ENCODE measurements at regions not wholly inside any gene's neighbourhood (a gene's known extent, or its start where the extent isn't known, plus 50 kb on each side); places are given as distances from the start of the nearest gene placed in this dataset.

DNA sequence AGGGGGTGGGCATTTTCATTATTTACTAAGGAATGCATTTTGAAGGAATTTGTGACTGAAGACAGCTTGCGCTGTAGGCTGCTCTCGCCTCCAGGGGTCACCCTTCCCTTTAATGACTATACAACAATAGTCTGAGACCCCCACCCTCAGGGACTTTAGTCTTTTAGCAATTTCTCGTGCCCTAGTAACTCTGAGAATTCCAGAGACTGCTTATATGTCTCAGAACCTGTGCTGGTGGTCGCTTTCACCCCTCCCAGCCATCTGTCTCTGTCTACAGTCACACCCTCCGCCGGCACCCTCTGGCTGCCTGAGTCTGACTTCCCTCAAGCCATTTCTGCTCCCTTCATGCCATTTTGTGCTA is 671.4 kb downstream of the NR2F1-AS1 start:
- TF ChIP-seq RELA (CRISPR knock-in tag; IDR thresholded peaks at IDR 0.05; ENCODE audit: borderline replicate concordance) (no peak), NFYB (CRISPR knock-in tag; conservative IDR thresholded peaks at IDR 0.05; ENCODE audit: low read depth) (no peak), CREM (CRISPR knock-in tag; IDR thresholded peaks at IDR 0.05) (no peak), FOXP1 (CRISPR knock-in tag; IDR thresholded peaks at IDR 0.05; ENCODE audit: borderline replicate concordance) (no peak)
- TF ChIP-seq, protein P1, sequence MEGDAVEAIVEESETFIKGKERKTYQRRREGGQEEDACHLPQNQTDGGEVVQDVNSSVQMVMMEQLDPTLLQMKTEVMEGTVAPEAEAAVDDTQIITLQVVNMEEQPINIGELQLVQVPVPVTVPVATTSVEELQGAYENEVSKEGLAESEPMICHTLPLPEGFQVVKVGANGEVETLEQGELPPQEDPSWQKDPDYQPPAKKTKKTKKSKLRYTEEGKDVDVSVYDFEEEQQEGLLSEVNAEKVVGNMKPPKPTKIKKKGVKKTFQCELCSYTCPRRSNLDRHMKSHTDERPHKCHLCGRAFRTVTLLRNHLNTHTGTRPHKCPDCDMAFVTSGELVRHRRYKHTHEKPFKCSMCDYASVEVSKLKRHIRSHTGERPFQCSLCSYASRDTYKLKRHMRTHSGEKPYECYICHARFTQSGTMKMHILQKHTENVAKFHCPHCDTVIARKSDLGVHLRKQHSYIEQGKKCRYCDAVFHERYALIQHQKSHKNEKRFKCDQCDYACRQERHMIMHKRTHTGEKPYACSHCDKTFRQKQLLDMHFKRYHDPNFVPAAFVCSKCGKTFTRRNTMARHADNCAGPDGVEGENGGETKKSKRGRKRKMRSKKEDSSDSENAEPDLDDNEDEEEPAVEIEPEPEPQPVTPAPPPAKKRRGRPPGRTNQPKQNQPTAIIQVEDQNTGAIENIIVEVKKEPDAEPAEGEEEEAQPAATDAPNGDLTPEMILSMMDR (IDR thresholded peaks at IDR 0.05): peak; percentile 60
